GM19395 (cell line): ENCODE measurements at regions not wholly inside any gene's neighbourhood (a gene's known extent, or its start where the extent isn't known, plus 50 kb on each side); places are given as distances from the start of the nearest gene placed in this dataset.
"Not testable (repeated sequence)": the region's sequence is repeated elsewhere in the genome, so short reads cannot be mapped to it uniquely, and the experiment has no call there.

Source experiments
- ATAC-seq: cut with Tn5 transposase; IDR thresholded peaks from one replicate; pipeline ENCODE4 v1.9.1; 2021; ENCODE audit warnings: mild to moderate bottlenecking, moderate library complexity; ENCODE audit not compliant: unreplicated experiment

DNA sequence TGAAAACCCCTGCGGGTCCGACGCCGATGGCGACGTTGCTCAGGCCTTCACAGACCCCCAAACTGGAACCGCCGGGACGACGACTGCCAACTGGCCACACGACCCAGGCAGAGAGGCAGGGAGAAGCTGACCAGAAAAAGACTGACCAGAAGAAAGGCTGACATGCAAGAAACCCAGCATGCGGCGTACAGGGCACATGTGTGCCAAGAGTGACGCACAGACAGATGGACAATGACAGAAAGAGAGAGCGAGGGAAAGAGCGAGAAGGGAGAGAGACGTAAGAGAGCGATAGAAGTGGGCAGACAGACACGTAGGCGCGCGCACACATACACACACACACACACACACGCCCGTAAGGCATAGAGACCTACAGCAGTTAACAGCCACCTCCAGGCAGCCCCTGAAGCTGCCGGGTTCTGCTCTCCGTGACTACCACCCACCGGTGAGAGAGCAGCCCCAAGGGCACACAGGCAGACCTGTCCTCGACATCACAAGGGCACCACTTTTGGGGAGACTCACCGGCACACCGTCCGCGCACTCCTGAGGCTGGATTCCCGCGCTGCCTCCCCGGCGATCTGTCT, 67.2 kb upstream of the ZNF527 start:
- no peak for ATAC-seq

GRCh38 chr19:37304190-37304883, 66.6 kb upstream of the ZNF527 start:
- no peak for ATAC-seq

GRCh38 chr19:37304884-37305255, 66.0 kb upstream of the ZNF527 start:
- ATAC-seq: no peak

GRCh38 chr19:37306383-37306963, 64.4 kb upstream of the ZNF527 start:
- no peak for ATAC-seq

- no peak for ATAC-seq
Observed at GRCh38 chr19:37309834-37310575, 60.9 kb upstream of the ZNF527 start.

- ATAC-seq: not testable (repeated sequence)
Observed at GRCh38 chr19:37312531-37313334, 58.2 kb upstream of the ZNF527 start.

DNA sequence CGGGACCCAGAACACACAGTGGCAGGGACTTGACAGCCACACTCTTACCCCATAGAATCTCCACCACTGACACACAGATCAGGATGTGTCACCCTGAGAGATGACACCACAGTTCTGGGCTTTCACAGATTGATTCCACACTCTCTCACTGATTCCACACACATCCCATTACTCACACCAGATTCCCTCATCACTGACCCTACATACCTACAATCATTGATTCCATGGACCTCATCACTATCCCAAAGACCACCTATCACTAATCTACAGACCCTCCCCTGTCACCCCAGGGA, 57.6 kb upstream of the ZNF527 start:
- no peak for ATAC-seq

DNA sequence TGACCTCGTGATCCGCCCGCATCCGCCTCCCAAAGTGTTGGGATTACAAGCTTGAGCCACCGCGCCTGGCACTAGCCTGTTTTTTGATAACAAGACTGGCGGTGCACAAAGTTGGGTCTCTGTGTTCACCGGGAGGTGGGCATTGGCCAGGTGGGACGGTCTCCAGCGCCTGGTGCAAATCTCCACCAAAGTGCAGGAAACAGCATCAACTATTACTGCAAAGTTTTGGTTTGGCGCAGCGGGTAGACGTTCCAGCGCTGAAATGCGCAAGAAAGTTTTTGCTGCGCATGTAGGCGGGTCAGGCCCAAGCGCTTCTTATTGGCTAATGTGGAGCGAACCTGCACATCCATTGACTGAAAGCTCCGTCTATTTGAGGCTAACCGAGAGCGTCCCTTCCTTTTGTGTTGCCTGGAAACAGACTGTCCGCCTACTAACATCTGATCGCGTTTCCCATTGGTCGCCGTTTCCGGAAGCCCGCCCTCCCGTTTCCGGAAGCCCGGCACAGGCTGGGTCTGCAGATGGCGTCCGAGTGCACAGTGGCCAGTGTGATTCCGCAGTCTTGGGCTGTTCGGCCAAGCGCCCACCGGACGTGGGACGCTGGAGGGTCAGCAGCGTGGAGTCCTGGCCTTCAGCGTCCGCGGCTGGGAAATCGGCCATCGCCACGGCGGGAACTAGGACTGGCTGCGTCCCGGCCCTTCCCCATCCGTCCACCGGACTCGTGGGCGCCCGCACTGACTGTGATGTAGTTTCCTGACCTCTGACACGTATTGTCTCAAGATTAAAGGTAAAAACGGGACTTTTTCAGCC, 53.3 kb upstream of the ZNF527 start:
- peak; percentile 98 for ATAC-seq

DNA sequence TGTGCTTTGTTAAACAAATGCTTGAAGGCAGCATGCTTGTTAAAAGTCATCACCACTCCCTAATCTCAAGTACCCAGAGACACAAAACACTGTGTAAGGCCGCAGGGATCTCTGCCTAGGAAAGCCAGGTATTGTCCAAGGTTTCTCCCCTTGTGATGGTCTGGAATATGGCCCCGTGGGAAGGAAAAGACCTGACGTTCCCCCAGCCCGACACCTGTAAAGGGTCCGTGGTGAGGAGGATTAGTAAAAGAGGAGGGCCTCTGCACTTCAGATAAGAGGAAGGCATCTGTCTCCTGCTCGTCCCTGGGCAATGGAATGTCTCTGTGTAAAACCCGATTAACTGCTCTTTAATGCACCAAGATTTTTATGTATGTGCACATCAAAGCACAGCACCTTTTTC, 49.9 kb upstream of the ZNF527 start:
- not testable (repeated sequence) for ATAC-seq
